ENCODE measurements at regions not wholly inside any gene's neighbourhood (a gene's known extent, or its start where the extent isn't known, plus 50 kb on each side); places are given as distances from the start of the nearest gene placed in this dataset.

DNA sequence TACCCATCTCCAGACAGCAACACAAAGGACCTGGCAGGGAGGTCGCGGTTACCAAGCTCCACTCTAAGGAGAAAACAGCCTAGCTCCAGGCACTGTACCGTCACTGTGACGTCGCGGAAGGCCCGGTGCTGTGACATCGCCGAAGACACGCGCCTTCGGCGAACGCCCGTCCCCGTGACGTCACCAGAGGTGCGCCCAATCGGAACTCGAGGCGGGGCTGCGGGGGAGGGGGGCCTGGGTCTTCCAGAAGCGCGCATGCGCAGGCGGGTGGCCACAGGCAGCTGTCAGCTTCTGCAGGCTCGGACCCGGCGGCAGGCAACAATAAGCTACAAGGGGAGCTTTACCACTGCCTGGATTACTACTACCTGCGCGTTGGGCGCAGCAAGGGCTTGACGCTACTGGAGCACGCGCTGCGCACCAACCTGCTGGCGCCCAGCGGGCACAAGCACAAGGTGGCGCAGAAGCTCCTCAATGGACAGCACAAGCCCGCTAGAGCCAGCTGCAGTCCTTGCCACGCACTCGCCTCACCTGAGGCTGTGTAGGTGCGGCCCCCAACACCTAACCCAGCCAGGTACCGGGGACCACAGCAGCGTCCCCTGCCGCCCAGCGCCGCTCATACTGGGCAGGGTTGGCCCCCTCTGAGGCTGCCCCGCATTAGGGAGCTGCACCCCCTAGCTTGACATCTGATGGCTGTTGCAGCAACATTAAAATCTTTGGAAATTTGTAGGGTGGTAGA lies 208.4 kb downstream of the TPST1 start:
- DNase-seq (ENCODE audit: extremely low spot score, unreplicated experiment), result peak; percentile 94
- TF ChIP-seq, protein P1, sequence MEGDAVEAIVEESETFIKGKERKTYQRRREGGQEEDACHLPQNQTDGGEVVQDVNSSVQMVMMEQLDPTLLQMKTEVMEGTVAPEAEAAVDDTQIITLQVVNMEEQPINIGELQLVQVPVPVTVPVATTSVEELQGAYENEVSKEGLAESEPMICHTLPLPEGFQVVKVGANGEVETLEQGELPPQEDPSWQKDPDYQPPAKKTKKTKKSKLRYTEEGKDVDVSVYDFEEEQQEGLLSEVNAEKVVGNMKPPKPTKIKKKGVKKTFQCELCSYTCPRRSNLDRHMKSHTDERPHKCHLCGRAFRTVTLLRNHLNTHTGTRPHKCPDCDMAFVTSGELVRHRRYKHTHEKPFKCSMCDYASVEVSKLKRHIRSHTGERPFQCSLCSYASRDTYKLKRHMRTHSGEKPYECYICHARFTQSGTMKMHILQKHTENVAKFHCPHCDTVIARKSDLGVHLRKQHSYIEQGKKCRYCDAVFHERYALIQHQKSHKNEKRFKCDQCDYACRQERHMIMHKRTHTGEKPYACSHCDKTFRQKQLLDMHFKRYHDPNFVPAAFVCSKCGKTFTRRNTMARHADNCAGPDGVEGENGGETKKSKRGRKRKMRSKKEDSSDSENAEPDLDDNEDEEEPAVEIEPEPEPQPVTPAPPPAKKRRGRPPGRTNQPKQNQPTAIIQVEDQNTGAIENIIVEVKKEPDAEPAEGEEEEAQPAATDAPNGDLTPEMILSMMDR (IDR thresholded peaks at IDR 0.05), result peak; percentile 50
- H3K27ac Mint-ChIP-seq (ENCODE audit: unreplicated experiment), result peak overlapping the region; percentile 34

DNA sequence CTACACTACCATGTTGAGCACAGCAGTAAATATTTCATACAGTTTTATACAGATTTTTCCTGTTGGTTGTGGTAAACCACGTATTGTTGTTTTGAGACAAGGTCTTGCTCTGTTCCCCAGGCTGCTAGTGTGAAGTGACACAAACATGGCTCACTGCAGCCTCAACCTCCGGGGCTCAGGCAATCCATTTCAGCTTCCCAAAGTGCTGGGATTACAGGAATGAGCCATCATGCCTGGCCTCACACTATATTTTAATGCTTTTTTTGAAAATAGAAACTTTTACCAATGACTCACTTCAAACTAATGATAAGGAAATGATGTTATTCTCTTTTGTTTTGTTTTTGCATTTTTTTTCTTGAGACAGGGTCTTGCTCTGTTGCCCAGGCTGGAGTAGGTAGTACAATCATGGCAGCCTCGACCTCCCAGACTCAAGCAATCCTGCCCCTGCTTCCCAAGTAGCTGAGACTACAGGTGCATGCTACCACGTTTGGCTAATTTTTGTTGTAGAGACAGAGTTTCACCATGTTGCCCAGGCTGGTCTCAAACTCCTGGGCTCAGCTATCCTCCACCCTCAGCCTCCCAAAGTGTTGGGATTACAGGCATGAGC lies 210.6 kb downstream of the TPST1 start:
- Mint-ChIP-seq H3K4me3 (ENCODE audit: unreplicated experiment) (no peak overlapping the region), H3K9me3 (ENCODE audit: unreplicated experiment) (no peaks in the 10 kb centered on the region)

More for the DNA sequence above, 208.4 kb downstream of the TPST1 start:
- Mint-ChIP-seq H3K4me1 (ENCODE audit: unreplicated experiment) (peaks cover 9% of the 10 kb centered on the region), H3K4me3 (ENCODE audit: unreplicated experiment) (peak overlapping the region; percentile 65), H3K9me3 (ENCODE audit: unreplicated experiment) (no peaks in the 10 kb centered on the region), H3K27me3 (ENCODE audit: unreplicated experiment) (no peaks in the 10 kb centered on the region), H3K36me3 (ENCODE audit: unreplicated experiment) (peaks cover 13% of the 10 kb centered on the region)

DNA sequence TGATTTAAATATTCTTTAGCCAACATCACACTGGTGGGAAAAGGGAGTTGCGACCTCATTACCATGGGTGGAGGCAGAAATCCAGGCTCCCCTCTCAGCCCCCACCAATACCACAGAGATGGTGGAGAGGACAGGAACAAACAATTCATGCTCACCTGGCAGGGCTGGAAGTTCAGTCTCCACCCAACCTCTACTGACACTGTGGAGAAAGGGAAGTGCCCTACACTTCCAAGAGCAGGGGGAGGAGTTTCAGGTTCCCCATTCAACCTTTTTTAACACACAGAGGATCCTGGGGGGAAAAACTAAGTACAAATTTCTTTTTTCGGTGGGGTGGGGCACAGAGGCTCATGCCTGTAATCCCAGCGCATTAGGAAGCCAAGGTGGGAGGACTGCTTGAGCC lies 210.1 kb upstream of the KCTD7 start:
- no peaks in the 10 kb centered on the region for H3K27me3 Mint-ChIP-seq (ENCODE audit: unreplicated experiment)
- H3K9me3 Mint-ChIP-seq (ENCODE audit: unreplicated experiment), result no peaks in the 10 kb centered on the region
- H3K4me1 Mint-ChIP-seq (ENCODE audit: unreplicated experiment), result peaks cover 6% of the 10 kb centered on the region
- H3K27ac Mint-ChIP-seq (ENCODE audit: unreplicated experiment), result no peak overlapping the region
- no peak overlapping the region for H3K4me3 Mint-ChIP-seq (ENCODE audit: unreplicated experiment)
- no peak for DNase-seq (ENCODE audit: extremely low spot score, unreplicated experiment)
- TF ChIP-seq, protein P1 (IDR thresholded peaks at IDR 0.05), result no peak
- H3K36me3 Mint-ChIP-seq (ENCODE audit: unreplicated experiment), result peaks cover 7% of the 10 kb centered on the region

More for the DNA sequence above, 210.6 kb downstream of the TPST1 start:
- DNase-seq (ENCODE audit: extremely low spot score, unreplicated experiment), result no peak
- H3K27me3 Mint-ChIP-seq (ENCODE audit: unreplicated experiment), result no peaks in the 10 kb centered on the region
- no peak overlapping the region for H3K27ac Mint-ChIP-seq (ENCODE audit: unreplicated experiment)
- H3K36me3 Mint-ChIP-seq (ENCODE audit: unreplicated experiment), result no peaks in the 10 kb centered on the region
- H3K4me1 Mint-ChIP-seq (ENCODE audit: unreplicated experiment), result peaks cover 9% of the 10 kb centered on the region
- TF ChIP-seq, protein P1 (IDR thresholded peaks at IDR 0.05), result no peak

DNA sequence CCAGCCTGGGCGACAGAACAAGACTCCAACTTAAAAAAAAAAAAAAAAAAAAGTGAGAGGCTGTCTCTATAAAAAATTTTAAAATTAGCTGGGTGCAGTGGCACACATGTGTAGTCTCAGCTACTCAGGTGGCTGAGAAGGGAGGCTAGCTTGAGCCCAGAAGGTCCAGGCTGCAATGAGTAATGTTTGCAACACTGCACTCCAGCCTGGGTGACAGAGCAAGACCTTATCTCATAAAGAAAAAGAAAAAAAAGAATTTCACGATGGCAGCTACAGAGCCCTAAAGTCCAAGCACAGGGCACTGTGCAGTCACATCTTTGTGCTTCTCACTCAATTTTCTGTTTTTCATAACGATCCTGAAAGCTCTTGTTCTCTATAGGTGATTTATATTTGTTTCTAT lies 209.5 kb upstream of the KCTD7 start:
- TF ChIP-seq, protein P1 (IDR thresholded peaks at IDR 0.05), result no peak
- H3K27ac Mint-ChIP-seq (ENCODE audit: unreplicated experiment), result no peak overlapping the region
- peaks cover 2% of the 10 kb centered on the region for H3K4me1 Mint-ChIP-seq (ENCODE audit: unreplicated experiment)
- H3K4me3 Mint-ChIP-seq (ENCODE audit: unreplicated experiment), result no peak overlapping the region
- no peaks in the 10 kb centered on the region for H3K27me3 Mint-ChIP-seq (ENCODE audit: unreplicated experiment)
- H3K9me3 Mint-ChIP-seq (ENCODE audit: unreplicated experiment), result no peaks in the 10 kb centered on the region
- no peak for DNase-seq (ENCODE audit: extremely low spot score, unreplicated experiment)
- peaks cover 7% of the 10 kb centered on the region for H3K36me3 Mint-ChIP-seq (ENCODE audit: unreplicated experiment)

DNA sequence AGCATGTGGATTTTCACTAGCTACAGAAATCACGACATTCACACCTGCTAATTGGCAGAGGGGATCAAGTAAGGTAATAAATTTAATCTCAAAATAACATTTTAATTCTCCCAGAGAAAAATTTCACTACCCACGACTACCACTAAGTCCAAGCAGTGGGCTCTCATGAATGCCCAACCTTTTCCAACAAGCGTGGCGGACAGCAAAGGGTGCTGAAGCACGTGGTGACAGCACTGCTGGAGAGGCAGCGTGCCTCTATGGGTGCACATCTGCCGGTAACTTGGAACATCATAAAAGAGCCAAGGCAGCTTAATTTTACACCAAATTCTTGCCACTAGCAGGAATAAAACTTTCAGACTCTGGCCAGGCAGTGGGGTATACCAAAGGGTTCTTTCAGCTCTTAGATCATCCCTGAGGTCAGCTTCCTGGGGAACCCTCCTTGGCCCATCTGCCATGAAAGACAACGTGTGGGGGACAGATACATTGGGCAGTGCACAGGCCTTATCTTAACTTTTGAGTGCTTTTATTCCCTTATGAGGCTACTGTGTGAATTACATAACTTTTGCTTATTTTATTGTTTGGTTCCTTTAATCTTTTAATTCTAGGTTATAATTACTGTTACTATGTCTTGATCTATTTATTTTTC lies 206.7 kb upstream of the KCTD7 start:
- Mint-ChIP-seq H3K36me3 (ENCODE audit: unreplicated experiment) (peaks cover 21% of the 10 kb centered on the region), H3K4me3 (ENCODE audit: unreplicated experiment) (no peak overlapping the region), H3K27me3 (ENCODE audit: unreplicated experiment) (no peaks in the 10 kb centered on the region), H3K9me3 (ENCODE audit: unreplicated experiment) (no peaks in the 10 kb centered on the region), H3K4me1 (ENCODE audit: unreplicated experiment) (no peaks in the 10 kb centered on the region), H3K27ac (ENCODE audit: unreplicated experiment) (no peak overlapping the region)
- DNase-seq (ENCODE audit: extremely low spot score, unreplicated experiment), result no peak
- TF ChIP-seq, protein P1 (IDR thresholded peaks at IDR 0.05), result no peak

Data from osteocyte (in vitro differentiated cells).